T-helper 1 cell treated with Interleukin-12 subunit alpha and Interleukin-12 subunit beta and Interleukin-4 antibody, amounts not matched to agents 30 μg/mL and 1 μg/mL, for 36 hours (primary cell): ENCODE measurements at regions not wholly inside any gene's neighbourhood (a gene's known extent, or its start where the extent isn't known, plus 50 kb on each side); places are given as distances from the start of the nearest gene placed in this dataset.

ENCODE experiments used
- H3K27ac Mint-ChIP-seq: one replicate; pipeline ENCODE4 v1.8.0; 2021; ENCODE audit warnings: mild to moderate bottlenecking, mixed read lengths
- H3K27me3 Mint-ChIP-seq: one replicate; pipeline ENCODE4 v1.8.0; 2021; ENCODE audit warnings: low read depth, mixed read lengths
- H3K36me3 Mint-ChIP-seq: one replicate; pipeline ENCODE4 v1.8.0; 2021; ENCODE audit warnings: low read depth, mixed read lengths
- H3K4me1 Mint-ChIP-seq: one replicate; pipeline ENCODE4 v1.8.0; 2021; ENCODE audit warnings: low read depth, mixed read lengths
- H3K4me3 Mint-ChIP-seq: one replicate; pipeline ENCODE4 v1.8.0; 2021; ENCODE audit warnings: mild to moderate bottlenecking, moderate library complexity, mixed read lengths
- H3K9me3 Mint-ChIP-seq: one replicate; pipeline ENCODE4 v1.8.0; 2021; ENCODE audit warnings: mixed read lengths

DNA sequence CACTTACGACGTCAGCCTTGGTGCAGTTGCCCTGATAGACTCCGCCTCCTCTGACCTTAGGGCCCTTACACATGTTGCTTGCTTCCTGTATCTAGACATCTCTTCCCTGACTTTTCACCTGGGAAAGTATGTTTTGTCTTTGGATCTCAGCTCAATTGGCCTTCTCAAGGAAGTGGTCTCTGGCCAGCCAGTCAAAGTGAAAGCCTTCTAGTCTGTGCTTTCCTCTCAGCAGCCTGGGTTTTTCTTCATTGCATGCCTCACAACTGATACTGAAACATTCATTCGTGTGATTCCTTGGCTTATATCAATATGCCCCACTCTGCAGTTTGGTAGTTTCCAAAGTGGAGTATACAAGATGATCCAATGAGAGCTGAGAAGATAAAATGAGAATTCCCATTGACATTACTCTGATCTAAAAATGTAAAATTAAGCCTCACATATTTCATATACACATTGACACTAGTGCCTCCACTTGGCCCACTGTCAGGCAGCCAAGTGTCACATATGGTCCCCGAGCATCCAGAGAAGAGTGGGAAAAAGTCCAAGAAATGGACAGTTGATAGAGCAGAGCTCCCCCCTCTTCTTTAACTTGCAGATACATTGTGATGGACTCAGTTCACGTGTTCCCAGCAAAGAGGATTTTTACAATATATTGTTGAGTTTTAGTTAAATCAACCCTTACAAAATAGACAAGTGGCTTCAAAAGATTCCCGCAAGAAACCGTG lies 371.2 kb upstream of the ASIC2 start:
- H3K27me3 Mint-ChIP-seq: peaks cover 19% of the 10 kb centered on the region
- H3K4me1 Mint-ChIP-seq: peaks cover 8% of the 10 kb centered on the region
- no peak overlapping the region for H3K27ac Mint-ChIP-seq
- H3K36me3 Mint-ChIP-seq: no peaks in the 10 kb centered on the region
- no peaks in the 10 kb centered on the region for H3K9me3 Mint-ChIP-seq
- no peak overlapping the region for H3K4me3 Mint-ChIP-seq

DNA sequence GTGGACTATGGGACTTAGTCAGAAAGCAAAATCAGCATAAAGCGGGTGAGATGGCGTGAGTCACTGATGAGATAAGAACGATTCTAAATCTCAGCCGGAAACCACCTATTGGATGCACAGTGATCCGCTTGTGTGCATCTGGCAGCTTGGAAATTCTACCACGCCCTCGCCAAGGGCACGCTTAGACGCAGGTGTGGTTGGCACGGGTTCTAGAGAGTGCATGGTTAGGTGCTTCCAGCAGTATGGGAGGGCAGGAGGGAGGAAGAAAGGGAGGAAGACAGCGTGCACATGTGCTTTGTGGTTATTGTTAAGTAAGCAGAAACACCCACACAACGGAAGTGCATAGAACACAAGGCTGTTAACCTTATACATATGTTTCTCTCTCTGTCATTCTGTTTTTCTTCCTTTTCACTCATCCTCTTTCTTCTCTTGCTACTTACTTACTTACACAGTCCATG lies 374.0 kb upstream of the ASIC2 start:
- H3K4me1 Mint-ChIP-seq: peaks cover 8% of the 10 kb centered on the region
- H3K4me3 Mint-ChIP-seq: peak overlapping the region; percentile 61
- H3K27ac Mint-ChIP-seq: peak overlapping the region; percentile 67
- peaks cover 19% of the 10 kb centered on the region for H3K27me3 Mint-ChIP-seq
- H3K36me3 Mint-ChIP-seq: no peaks in the 10 kb centered on the region
- no peaks in the 10 kb centered on the region for H3K9me3 Mint-ChIP-seq

DNA sequence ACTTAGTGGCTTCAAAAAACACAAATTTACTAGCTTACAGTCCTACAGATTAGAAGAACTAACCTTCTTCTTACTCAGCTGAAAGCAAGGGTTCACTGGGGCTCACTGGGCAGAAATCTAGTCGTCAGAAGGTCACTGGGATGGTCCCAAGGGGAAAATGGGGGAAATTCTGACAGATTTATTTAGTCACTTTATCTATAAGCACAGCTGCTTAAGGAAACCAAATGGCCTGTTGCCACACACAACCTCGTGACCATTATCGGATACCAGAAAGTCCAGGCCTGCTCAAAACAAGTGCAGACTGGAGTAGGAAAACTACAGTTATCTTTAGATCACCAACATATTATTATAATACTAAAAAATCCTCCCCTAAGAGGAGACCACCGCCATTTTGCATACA lies 374.6 kb upstream of the ASIC2 start:
- Mint-ChIP-seq H3K9me3 (no peaks in the 10 kb centered on the region), H3K4me3 (no peak overlapping the region), H3K27me3 (peaks cover 20% of the 10 kb centered on the region), H3K27ac (no peak overlapping the region), H3K36me3 (no peaks in the 10 kb centered on the region), H3K4me1 (peaks cover 8% of the 10 kb centered on the region)

DNA sequence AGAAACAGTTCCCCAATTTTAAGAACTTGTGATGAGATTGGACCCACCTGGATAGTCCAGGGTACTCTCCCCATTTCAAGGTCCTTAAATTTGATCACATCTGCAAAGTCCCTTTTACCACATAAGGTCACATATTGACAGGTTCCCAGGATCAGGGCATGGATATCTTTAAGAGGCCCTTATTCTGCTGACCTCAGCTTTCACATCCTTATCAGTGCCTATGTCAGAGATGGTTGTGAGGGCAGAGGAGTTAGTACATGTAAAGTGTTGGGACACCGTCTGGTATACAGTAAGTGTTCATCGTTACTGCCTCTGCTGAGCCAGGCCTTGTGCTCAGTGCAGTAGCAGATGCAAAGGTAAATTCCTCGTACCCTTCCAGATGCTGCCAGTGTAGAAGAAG lies 375.4 kb upstream of the ASIC2 start:
- Mint-ChIP-seq H3K27ac (no peak overlapping the region), H3K4me1 (peaks cover 8% of the 10 kb centered on the region), H3K36me3 (no peaks in the 10 kb centered on the region), H3K9me3 (no peaks in the 10 kb centered on the region), H3K27me3 (peaks cover 17% of the 10 kb centered on the region), H3K4me3 (no peak overlapping the region)

- H3K27ac Mint-ChIP-seq: no peak overlapping the region
- no peak overlapping the region for H3K4me3 Mint-ChIP-seq
- peaks cover 8% of the 10 kb centered on the region for H3K4me1 Mint-ChIP-seq
- H3K36me3 Mint-ChIP-seq: no peaks in the 10 kb centered on the region
- no peaks in the 10 kb centered on the region for H3K9me3 Mint-ChIP-seq
- peaks cover 6% of the 10 kb centered on the region for H3K27me3 Mint-ChIP-seq
These were observed 378.4 kb upstream of the ASIC2 start for GRCh38 chr17:33671491-33671890.

GRCh38 chr17:33674685-33675084 lies 381.6 kb upstream of the ASIC2 start:
- no peak overlapping the region for H3K27ac Mint-ChIP-seq
- no peaks in the 10 kb centered on the region for H3K9me3 Mint-ChIP-seq
- H3K4me3 Mint-ChIP-seq: no peak overlapping the region
- H3K4me1 Mint-ChIP-seq: no peaks in the 10 kb centered on the region
- H3K27me3 Mint-ChIP-seq: peaks cover 11% of the 10 kb centered on the region
- H3K36me3 Mint-ChIP-seq: no peaks in the 10 kb centered on the region

DNA sequence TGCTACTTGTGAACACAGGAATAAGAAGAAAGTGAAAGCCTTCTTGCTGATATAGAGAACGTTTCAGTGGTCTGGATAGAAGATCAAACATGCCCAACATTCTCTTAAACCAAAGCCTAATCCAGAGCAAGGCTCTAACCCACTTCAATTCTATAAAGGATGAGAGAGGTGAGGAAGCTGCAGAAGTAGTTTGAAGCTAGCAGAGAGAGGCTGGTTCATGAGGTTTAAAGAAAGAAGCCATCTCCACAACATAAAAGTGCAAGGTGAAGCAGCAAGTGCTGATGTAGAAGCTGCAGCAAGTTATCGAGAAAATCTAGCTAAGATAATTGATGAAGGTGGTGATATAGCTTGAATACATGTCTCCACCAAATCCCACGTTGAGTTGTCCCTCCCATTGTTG lies 383.3 kb upstream of the ASIC2 start:
- Mint-ChIP-seq H3K27me3 (peaks cover 11% of the 10 kb centered on the region), H3K36me3 (no peaks in the 10 kb centered on the region), H3K4me3 (no peak overlapping the region), H3K27ac (no peak overlapping the region), H3K9me3 (no peaks in the 10 kb centered on the region), H3K4me1 (no peaks in the 10 kb centered on the region)

GRCh38 chr17:33679595-33679994 lies 386.5 kb upstream of the ASIC2 start:
- no peak overlapping the region for H3K4me3 Mint-ChIP-seq
- H3K4me1 Mint-ChIP-seq: no peaks in the 10 kb centered on the region
- H3K36me3 Mint-ChIP-seq: no peaks in the 10 kb centered on the region
- H3K27me3 Mint-ChIP-seq: peaks cover 5% of the 10 kb centered on the region
- H3K27ac Mint-ChIP-seq: no peak overlapping the region
- no peaks in the 10 kb centered on the region for H3K9me3 Mint-ChIP-seq

- peaks cover 5% of the 10 kb centered on the region for H3K27me3 Mint-ChIP-seq
- no peak overlapping the region for H3K4me3 Mint-ChIP-seq
- no peaks in the 10 kb centered on the region for H3K9me3 Mint-ChIP-seq
- no peaks in the 10 kb centered on the region for H3K36me3 Mint-ChIP-seq
- H3K27ac Mint-ChIP-seq: no peak overlapping the region
- no peaks in the 10 kb centered on the region for H3K4me1 Mint-ChIP-seq
These were observed 387.4 kb upstream of the ASIC2 start for GRCh38 chr17:33680472-33680871.

- Mint-ChIP-seq H3K4me1 (no peaks in the 10 kb centered on the region), H3K36me3 (no peaks in the 10 kb centered on the region), H3K9me3 (no peaks in the 10 kb centered on the region), H3K27me3 (peaks cover 1% of the 10 kb centered on the region), H3K4me3 (no peak overlapping the region), H3K27ac (no peak overlapping the region)
These were observed 389.5 kb upstream of the ASIC2 start for GRCh38 chr17:33682599-33682998.

DNA sequence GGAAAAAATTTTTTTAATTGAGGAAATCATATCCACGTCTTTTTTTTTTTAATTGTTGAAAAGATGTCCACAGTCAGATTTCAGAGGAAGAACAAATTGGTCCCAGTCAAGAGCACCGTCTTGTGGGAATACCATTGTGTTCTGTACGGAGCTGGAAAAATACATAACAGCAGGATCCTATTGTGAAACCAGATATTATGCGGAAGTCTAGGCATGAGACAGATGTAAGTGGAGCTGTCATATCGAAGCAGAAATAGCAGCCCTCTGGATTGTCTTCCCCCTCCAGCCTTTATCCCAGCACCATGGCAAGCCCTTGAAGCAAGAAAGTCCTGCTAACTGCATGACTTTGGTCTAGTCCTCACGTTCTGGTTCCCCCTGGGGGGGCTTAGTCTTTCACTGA lies 391.6 kb upstream of the ASIC2 start:
- no peaks in the 10 kb centered on the region for H3K9me3 Mint-ChIP-seq
- H3K4me1 Mint-ChIP-seq: no peaks in the 10 kb centered on the region
- no peak overlapping the region for H3K4me3 Mint-ChIP-seq
- H3K27ac Mint-ChIP-seq: no peak overlapping the region
- H3K36me3 Mint-ChIP-seq: no peaks in the 10 kb centered on the region
- no peaks in the 10 kb centered on the region for H3K27me3 Mint-ChIP-seq

DNA sequence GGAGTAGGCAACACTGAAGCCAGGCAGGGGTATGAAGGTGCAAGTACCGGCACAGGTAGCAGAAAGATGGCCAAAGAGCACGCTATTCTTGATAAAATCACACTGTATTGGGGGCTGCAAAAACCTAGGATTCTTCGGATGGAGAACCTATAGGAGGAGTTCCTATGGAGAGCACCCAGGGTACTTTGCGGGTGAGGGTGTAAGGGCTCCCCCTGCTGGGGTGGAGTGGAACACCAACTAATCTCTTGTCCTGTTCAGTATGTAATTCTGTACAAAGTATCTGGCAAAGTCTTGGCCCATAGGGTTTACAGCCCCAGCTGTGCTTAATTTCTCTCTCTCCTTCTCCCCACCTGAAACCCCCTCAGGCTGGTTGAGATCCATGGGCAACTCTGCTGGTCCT lies 393.1 kb upstream of the ASIC2 start:
- no peaks in the 10 kb centered on the region for H3K27me3 Mint-ChIP-seq
- no peak overlapping the region for H3K27ac Mint-ChIP-seq
- no peaks in the 10 kb centered on the region for H3K4me1 Mint-ChIP-seq
- H3K36me3 Mint-ChIP-seq: no peaks in the 10 kb centered on the region
- no peak overlapping the region for H3K4me3 Mint-ChIP-seq
- H3K9me3 Mint-ChIP-seq: no peaks in the 10 kb centered on the region

- Mint-ChIP-seq H3K27me3 (no peaks in the 10 kb centered on the region), H3K9me3 (no peaks in the 10 kb centered on the region), H3K4me3 (no peak overlapping the region), H3K27ac (no peak overlapping the region), H3K36me3 (no peaks in the 10 kb centered on the region), H3K4me1 (no peaks in the 10 kb centered on the region)
These were observed 394.7 kb upstream of the ASIC2 start for GRCh38 chr17:33687831-33688230.

- Mint-ChIP-seq H3K4me3 (no peak overlapping the region), H3K9me3 (no peaks in the 10 kb centered on the region), H3K4me1 (no peaks in the 10 kb centered on the region), H3K36me3 (no peaks in the 10 kb centered on the region), H3K27ac (no peak overlapping the region), H3K27me3 (no peaks in the 10 kb centered on the region)
These were observed 395.7 kb upstream of the ASIC2 start for GRCh38 chr17:33688771-33689170.

GRCh38 chr17:33689725-33690124 lies 396.6 kb upstream of the ASIC2 start:
- Mint-ChIP-seq H3K9me3 (no peaks in the 10 kb centered on the region), H3K27me3 (no peaks in the 10 kb centered on the region), H3K36me3 (no peaks in the 10 kb centered on the region), H3K4me1 (no peaks in the 10 kb centered on the region), H3K27ac (no peak overlapping the region), H3K4me3 (no peak overlapping the region)

- Mint-ChIP-seq H3K36me3 (no peaks in the 10 kb centered on the region), H3K27ac (no peak overlapping the region), H3K9me3 (no peaks in the 10 kb centered on the region), H3K4me3 (no peak overlapping the region), H3K4me1 (no peaks in the 10 kb centered on the region), H3K27me3 (peaks cover 4% of the 10 kb centered on the region)
These were observed 402.3 kb upstream of the ASIC2 start for GRCh38 chr17:33695431-33695830.
